B cell (primary cell): ENCODE measurements at regions not wholly inside any gene's neighbourhood (a gene's known extent, or its start where the extent isn't known, plus 50 kb on each side); places are given as distances from the start of the nearest gene placed in this dataset.
"Not testable (repeated sequence)": the region's sequence is repeated elsewhere in the genome, so short reads cannot be mapped to it uniquely, and the experiment has no call there.

Source experiments
- ATAC-seq: fragments of 200-7000 bp; cut with Tn5 transposase; one replicate; pipeline ENCODE4 v1.10.0; 2021; ENCODE audit warnings: low read depth, mild to moderate bottlenecking, moderate number of reproducible peaks, moderate library complexity
- CTCF ChIA-PET: fragments of 350-600 bp; sonication (Branson Sonifier 250); formaldehyde crosslinking; loops from one replicate; lab custom pipeline; 2021; ENCODE audit warnings: antibody characterized with exemption, inconsistent platforms; lab: Charles Lee
- POLR2A ChIA-PET: fragments of 350-600 bp; sonication (Branson Sonifier 250); formaldehyde crosslinking; loops from one replicate; lab custom pipeline; 2021; ENCODE audit warnings: antibody characterized with exemption; lab: Charles Lee
- DNase-seq: peaks from one replicate; pipeline ENCODE4 v3.0.0; 2013
- H2AFZ ChIP-seq: 2 replicates; pipeline ENCODE4 v1.6.1; 2012; ENCODE audit warnings: mild to moderate bottlenecking, low read depth, low read length; ENCODE audit not compliant: insufficient read depth, poor library complexity, severe bottlenecking
- H3K27ac ChIP-seq, 2 donors: 1 replicate in 1 of 2; 2 replicates in 1 of 2; pipeline ENCODE4 v1.5.1; 2012 to 2013; ENCODE audit warnings: low read length in 2 of 2, mild to moderate bottlenecking in 2 of 2, moderate library complexity in 1 of 2
- H3K27me3 ChIP-seq, 4 experiments: fragments of 200-600 bp in 1 of 4; sonication (generic) in 1 of 4; replicated peaks in 1 of 4; 1 replicate in 2 of 4; 2 replicates in 2 of 4; pipeline versions ENCODE4 v1.6.1 to v1.7.0; 2013 to 2016; ENCODE audit warnings: low read length in 3 of 4, mild to moderate bottlenecking in 2 of 4, mixed read lengths in 1 of 4, moderate library complexity in 1 of 4; ENCODE audit not compliant: insufficient read depth in 4 of 4, control insufficient read depth in 3 of 4; ENCODE audit errors: control extremely low read depth in 1 of 4
- H3K36me3 ChIP-seq, 2 experiments: replicated peaks in 1 of 2; 1 replicate in 1 of 2; 2 replicates in 1 of 2; pipeline versions ENCODE4 v1.6.1 to v1.7.1; 2013; ENCODE audit warnings: low read length in 1 of 2; ENCODE audit not compliant: insufficient read depth in 2 of 2, control insufficient read depth in 1 of 2; ENCODE audit errors: control extremely low read depth in 1 of 2, extremely low read depth in 1 of 2
- H3K4me1 ChIP-seq, 2 donors: fragments of 200-600 bp in 1 of 2; sonication (generic) in 1 of 2; 1 replicate in 1 of 2; 2 replicates in 1 of 2; pipeline versions ENCODE4 v1.5.1 to v1.6.1; 2013 to 2017; ENCODE audit warnings: low read length in 2 of 2; ENCODE audit not compliant: control insufficient read depth in 2 of 2, insufficient read depth in 2 of 2
- H3K4me2 ChIP-seq: replicated peaks from 2 replicates; pipeline ENCODE3; 2012; ENCODE audit warnings: mild to moderate bottlenecking, low read depth, low read length; ENCODE audit not compliant: poor library complexity, severe bottlenecking
- H3K4me3 ChIP-seq, 5 experiments: fragments of 200-600 bp in 1 of 5; sonication (generic) in 1 of 5; 1 replicate in 3 of 5; 2 replicates in 2 of 5; pipeline versions ENCODE4 v1.5.1 to v1.7.0; 2011 to 2016; ENCODE audit warnings: low read length in 4 of 5, mild to moderate bottlenecking in 4 of 5, low read depth in 2 of 5, control low read depth in 1 of 5, moderate library complexity in 1 of 5; ENCODE audit not compliant: insufficient read depth in 1 of 5; ENCODE audit errors: control extremely low read depth in 1 of 5, extremely low read depth in 1 of 5
- H3K79me2 ChIP-seq: fragments of 200-600 bp; sonication (generic); one replicate; pipeline ENCODE4 v1.6.0; 2016; ENCODE audit warnings: low read length; ENCODE audit not compliant: control insufficient read depth, insufficient read depth
- H3K9ac ChIP-seq: fragments of 200-600 bp; sonication (generic); 2 replicates; pipeline ENCODE4 v1.6.1; 2017; ENCODE audit warnings: mild to moderate bottlenecking, low read length, moderate library complexity
- H3K9me3 ChIP-seq, 3 donors: one replicate each; pipeline versions ENCODE4 v1.6.1 to v1.7.1; 2013; ENCODE audit warnings: low read length in 2 of 3; ENCODE audit not compliant: control insufficient read depth in 2 of 3, insufficient read depth in 1 of 3; ENCODE audit errors: control extremely low read depth in 1 of 3
- H4K20me1 ChIP-seq: 2 replicates; pipeline ENCODE4 v1.6.0; 2012; ENCODE audit warnings: mild to moderate bottlenecking, low read length; ENCODE audit not compliant: insufficient read depth, control insufficient read depth, poor library complexity, severe bottlenecking
- H3K27ac Mint-ChIP-seq: one replicate; pipeline ENCODE4 v1.8.0; 2021; ENCODE audit warnings: mixed read lengths
- H3K27me3 Mint-ChIP-seq: one replicate; pipeline ENCODE4 v1.8.0; 2021; ENCODE audit warnings: mixed read lengths
- H3K4me1 Mint-ChIP-seq: one replicate; pipeline ENCODE4 v1.8.0; 2021; ENCODE audit warnings: mixed read lengths
- H3K4me3 Mint-ChIP-seq: one replicate; pipeline ENCODE4 v1.8.0; 2021; ENCODE audit warnings: mixed read lengths
- H3K9me3 Mint-ChIP-seq: one replicate; pipeline ENCODE4 v1.8.0; 2022; ENCODE audit warnings: mixed read lengths; ENCODE audit not compliant: insufficient read depth
- EZH2 ChIP-seq: IDR thresholded peaks from 2 replicates; pipeline ENCODE4 v1.6.1; 2012; ENCODE audit warnings: borderline replicate concordance, low read depth, mild to moderate bottlenecking, moderate library complexity, low read length; ENCODE audit not compliant: insufficient read depth, poor library complexity, severe bottlenecking
- WGBS: methylation state at CpG from one replicate; pipeline ENCODE4 v1.1.5; 2013; ENCODE audit warnings: missing lambda C conversion rate; ENCODE audit not compliant: insufficient coverage; 5-methylcytosine and 5-hydroxymethylcytosine counted together
- intact Hi-C: fragments of 100-400 bp; cut with micrococcal nuclease; formaldehyde crosslinking; loops from one replicate; pipeline ENCODE4 v1.10.0; 2022
- TF ChIP-seq, protein P1 (sequence below): fragments of 200-600 bp; IDR thresholded peaks from one replicate; pipeline ENCODE4 v1.8.0; 2022; ENCODE audit warnings: antibody characterized with exemption, mild to moderate bottlenecking

DNA sequence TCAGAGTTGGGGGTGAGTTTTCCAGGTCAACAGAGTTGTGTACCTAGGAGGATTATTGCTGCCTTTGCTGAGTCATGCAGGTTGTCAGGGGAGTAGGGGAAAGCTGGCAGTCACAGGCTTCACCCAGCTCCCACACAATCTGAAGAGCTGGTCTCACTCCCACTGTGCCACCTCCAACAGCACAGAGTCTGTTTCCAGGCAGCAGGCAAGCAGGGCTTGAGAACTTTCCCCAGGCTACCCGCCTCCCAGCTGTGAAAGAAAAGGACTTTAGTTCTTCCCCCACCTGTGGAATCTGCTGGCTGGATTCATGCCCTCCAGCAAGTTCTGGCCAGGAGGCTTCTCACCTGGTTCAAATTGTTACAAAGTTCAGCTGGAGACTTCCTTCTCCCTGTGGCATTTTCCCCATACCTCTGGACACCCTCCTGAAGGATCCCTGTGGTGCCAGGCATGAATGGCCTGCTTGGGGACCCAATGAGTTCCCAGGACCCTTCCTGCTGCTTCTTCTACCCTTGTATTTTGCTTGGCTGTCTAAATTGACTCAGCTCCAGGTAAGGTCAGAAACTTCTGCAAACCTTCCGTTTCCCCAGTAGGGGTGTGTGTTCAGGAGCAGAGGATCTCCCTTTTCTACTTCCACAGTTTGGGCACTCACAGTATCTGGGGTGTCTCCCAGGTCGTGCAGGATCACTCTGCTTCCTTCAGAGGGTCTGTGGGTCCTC is 378.1 kb upstream of the MAN1A1 start:
- H3K27ac Mint-ChIP-seq, result no peak overlapping the region
- no peaks in the 10 kb centered on the region for H3K9me3 Mint-ChIP-seq
- ChIA-PET CTCF (no interaction called here), POLR2A (no interaction called here)
- H3K27me3 Mint-ChIP-seq, result no peaks in the 10 kb centered on the region
- H3K9me3 ChIP-seq, result no peaks in the 10 kb centered on the region
- H4K20me1 ChIP-seq, result no peaks in the 10 kb centered on the region
- no peak for DNase-seq
- intact Hi-C loops, result no loop called here
- no peaks in the 10 kb centered on the region for H3K4me1 ChIP-seq
- no peak overlapping the region for H3K4me2 ChIP-seq
- H3K4me3 ChIP-seq, result no peak overlapping the region
- H3K27ac ChIP-seq, result no peak overlapping the region
- H3K36me3 ChIP-seq, result no peaks in the 10 kb centered on the region
- no peak overlapping the region for H2AFZ ChIP-seq
- H3K4me3 Mint-ChIP-seq, result no peak overlapping the region
- no peak for TF ChIP-seq EZH2
- TF ChIP-seq, protein P1, sequence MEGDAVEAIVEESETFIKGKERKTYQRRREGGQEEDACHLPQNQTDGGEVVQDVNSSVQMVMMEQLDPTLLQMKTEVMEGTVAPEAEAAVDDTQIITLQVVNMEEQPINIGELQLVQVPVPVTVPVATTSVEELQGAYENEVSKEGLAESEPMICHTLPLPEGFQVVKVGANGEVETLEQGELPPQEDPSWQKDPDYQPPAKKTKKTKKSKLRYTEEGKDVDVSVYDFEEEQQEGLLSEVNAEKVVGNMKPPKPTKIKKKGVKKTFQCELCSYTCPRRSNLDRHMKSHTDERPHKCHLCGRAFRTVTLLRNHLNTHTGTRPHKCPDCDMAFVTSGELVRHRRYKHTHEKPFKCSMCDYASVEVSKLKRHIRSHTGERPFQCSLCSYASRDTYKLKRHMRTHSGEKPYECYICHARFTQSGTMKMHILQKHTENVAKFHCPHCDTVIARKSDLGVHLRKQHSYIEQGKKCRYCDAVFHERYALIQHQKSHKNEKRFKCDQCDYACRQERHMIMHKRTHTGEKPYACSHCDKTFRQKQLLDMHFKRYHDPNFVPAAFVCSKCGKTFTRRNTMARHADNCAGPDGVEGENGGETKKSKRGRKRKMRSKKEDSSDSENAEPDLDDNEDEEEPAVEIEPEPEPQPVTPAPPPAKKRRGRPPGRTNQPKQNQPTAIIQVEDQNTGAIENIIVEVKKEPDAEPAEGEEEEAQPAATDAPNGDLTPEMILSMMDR, result no peak
- H3K4me1 Mint-ChIP-seq, result peaks cover 2% of the 10 kb centered on the region
- no peaks in the 10 kb centered on the region for H3K27me3 ChIP-seq
- H3K79me2 ChIP-seq, result no peaks in the 10 kb centered on the region
- 92% methylated on average over 1 of the region's 3 CpGs for WGBS
- ATAC-seq, result no peak
- no peak overlapping the region for H3K9ac ChIP-seq

DNA sequence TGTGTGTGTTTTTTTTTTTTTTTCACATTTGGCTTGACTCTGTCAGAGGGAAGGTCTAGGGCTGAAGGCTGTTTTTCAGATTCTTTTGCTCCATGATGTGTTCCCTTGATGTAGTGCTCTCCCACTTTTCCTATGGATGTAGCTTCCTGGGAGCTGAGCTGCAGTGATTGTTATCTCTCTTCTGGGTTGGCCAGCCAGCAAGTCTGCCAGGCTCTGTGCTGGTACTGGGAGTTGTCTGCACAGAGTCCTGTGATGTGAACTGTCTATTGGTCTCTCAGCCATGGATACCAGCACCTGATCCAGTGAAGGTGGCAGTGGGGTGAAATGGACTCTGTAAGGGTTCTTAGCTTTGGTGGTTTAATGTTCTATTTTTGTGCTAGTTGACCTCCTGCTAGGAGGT is 377.4 kb upstream of the MAN1A1 start:
- H3K4me2 ChIP-seq, H4K20me1 ChIP-seq, H3K27me3 Mint-ChIP-seq, H3K9ac ChIP-seq, H3K27ac Mint-ChIP-seq, H3K4me3 Mint-ChIP-seq, CTCF ChIA-PET, H3K27me3 ChIP-seq, H2AFZ ChIP-seq, DNase-seq, H3K9me3 ChIP-seq, H3K4me3 ChIP-seq, H3K4me1 Mint-ChIP-seq, H3K79me2 ChIP-seq, ATAC-seq, H3K4me1 ChIP-seq, H3K9me3 Mint-ChIP-seq, H3K36me3 ChIP-seq, POLR2A ChIA-PET, H3K27ac ChIP-seq, intact Hi-C loops: not testable (repeated sequence)
